Panc1 (cell line): ENCODE measurements at regions not wholly inside any gene's neighbourhood (a gene's known extent, or its start where the extent isn't known, plus 50 kb on each side); places are given as distances from the start of the nearest gene placed in this dataset.

Experiments used
- CTCF ChIP-seq: fragments of 450-650 bp; IDR thresholded peaks from 2 replicates; pipeline ENCODE4 v1.5.1; 2017; ENCODE audit warnings: mild to moderate bottlenecking
- POLR2AphosphoS5 ChIP-seq: IDR thresholded peaks from 2 replicates; pipeline ENCODE4 v1.6.1; 2012; ENCODE audit warnings: mild to moderate bottlenecking, low read depth, low read length, moderate library complexity
- SIN3A ChIP-seq: IDR thresholded peaks from 2 replicates; pipeline ENCODE4 v1.6.1; 2012; ENCODE audit warnings: low read depth, mild to moderate bottlenecking, low read length, moderate library complexity, borderline replicate concordance; ENCODE audit not compliant: insufficient read depth
- TCF7L2 ChIP-seq: IDR thresholded peaks from 2 replicates; pipeline ENCODE4 v1.6.1; 2011; ENCODE audit warnings: mild to moderate bottlenecking, low read depth, low read length, inconsistent platforms
- TF ChIP-seq, protein P1 (sequence below), 2 experiments: IDR thresholded peaks; 2 replicates each; pipeline ENCODE4 v1.6.1; 2011 to 2012; ENCODE audit warnings: low read depth in 2 of 2, control low read depth in 1 of 2, low read length in 1 of 2, mild to moderate bottlenecking in 1 of 2, moderate library complexity in 1 of 2; ENCODE audit not compliant: insufficient read depth in 1 of 2

DNA sequence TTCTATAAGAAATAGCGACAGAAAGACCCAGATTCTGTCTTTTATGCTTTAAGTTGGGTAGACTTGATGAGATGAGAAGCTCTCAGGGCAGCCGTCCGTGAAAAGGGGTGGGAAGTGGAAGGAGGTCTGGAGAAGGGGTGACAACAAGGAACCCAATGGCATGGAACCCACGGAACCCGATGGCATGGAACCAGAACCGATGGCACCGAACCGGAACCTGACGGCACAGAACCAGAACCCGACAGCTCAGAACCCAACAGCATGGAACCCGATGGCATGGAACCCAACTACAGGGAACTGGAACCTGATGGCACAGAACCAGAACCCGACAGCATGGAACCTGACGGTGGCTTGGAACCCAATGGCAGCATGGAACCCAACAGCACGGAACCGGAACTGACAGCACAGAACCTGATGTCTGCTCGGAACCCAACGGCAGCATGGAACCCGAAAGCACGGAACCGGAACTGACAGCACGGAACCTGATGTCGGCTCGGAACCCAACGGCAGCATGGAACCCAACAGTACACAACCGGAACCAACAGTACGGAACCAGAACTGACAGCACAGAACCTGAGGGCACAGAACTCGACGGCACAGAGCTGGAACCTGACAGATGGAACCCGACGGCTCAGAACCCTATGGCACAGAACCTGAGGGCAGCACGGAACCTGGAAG, 155.2 kb downstream of the TMEM18 start:
- TF ChIP-seq POLR2AphosphoS5 (no peak), CTCF (no peak), SIN3A (no peak), TCF7L2 (no peak)
- TF ChIP-seq, protein P1, sequence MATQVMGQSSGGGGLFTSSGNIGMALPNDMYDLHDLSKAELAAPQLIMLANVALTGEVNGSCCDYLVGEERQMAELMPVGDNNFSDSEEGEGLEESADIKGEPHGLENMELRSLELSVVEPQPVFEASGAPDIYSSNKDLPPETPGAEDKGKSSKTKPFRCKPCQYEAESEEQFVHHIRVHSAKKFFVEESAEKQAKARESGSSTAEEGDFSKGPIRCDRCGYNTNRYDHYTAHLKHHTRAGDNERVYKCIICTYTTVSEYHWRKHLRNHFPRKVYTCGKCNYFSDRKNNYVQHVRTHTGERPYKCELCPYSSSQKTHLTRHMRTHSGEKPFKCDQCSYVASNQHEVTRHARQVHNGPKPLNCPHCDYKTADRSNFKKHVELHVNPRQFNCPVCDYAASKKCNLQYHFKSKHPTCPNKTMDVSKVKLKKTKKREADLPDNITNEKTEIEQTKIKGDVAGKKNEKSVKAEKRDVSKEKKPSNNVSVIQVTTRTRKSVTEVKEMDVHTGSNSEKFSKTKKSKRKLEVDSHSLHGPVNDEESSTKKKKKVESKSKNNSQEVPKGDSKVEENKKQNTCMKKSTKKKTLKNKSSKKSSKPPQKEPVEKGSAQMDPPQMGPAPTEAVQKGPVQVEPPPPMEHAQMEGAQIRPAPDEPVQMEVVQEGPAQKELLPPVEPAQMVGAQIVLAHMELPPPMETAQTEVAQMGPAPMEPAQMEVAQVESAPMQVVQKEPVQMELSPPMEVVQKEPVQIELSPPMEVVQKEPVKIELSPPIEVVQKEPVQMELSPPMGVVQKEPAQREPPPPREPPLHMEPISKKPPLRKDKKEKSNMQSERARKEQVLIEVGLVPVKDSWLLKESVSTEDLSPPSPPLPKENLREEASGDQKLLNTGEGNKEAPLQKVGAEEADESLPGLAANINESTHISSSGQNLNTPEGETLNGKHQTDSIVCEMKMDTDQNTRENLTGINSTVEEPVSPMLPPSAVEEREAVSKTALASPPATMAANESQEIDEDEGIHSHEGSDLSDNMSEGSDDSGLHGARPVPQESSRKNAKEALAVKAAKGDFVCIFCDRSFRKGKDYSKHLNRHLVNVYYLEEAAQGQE (IDR thresholded peaks at IDR 0.05; ENCODE audit: insufficient read depth in 1 of 2, low read depth in 2 of 2, low read length in 1 of 2), result no peak
